Activated CD8-positive, alpha-beta T cell treated with anti-CD3 and anti-CD28 coated beads for 36 hours (primary cell): ENCODE measurements at regions not wholly inside any gene's neighbourhood (a gene's known extent, or its start where the extent isn't known, plus 50 kb on each side); places are given as distances from the start of the nearest gene placed in this dataset.

ENCODE experiments used
- ATAC-seq: fragments of 200-7000 bp; cut with Tn5 transposase; one replicate; pipeline ENCODE4 v1.10.0; 2021; ENCODE audit warnings: mild to moderate bottlenecking, moderate library complexity
- CTCF ChIA-PET: fragments of 350-600 bp; sonication (Branson Sonifier 250); formaldehyde crosslinking; loops from one replicate; lab custom pipeline; 2021; ENCODE audit warnings: antibody characterized with exemption; lab: Charles Lee
- POLR2A ChIA-PET: fragments of 350-600 bp; sonication (Branson Sonifier 250); formaldehyde crosslinking; loops from one replicate; lab custom pipeline; 2021; ENCODE audit warnings: antibody characterized with exemption; lab: Charles Lee
- DNase-seq: peaks from one replicate; pipeline ENCODE4 v3.0.0-alpha.2; 2020
- H3K27ac Mint-ChIP-seq: one replicate; pipeline ENCODE4 v1.8.0; 2021; ENCODE audit warnings: mild to moderate bottlenecking, mixed read lengths
- H3K27me3 Mint-ChIP-seq: one replicate; pipeline ENCODE4 v1.8.0; 2021; ENCODE audit warnings: mixed read lengths
- H3K36me3 Mint-ChIP-seq: one replicate; pipeline ENCODE4 v1.8.0; 2021; ENCODE audit warnings: low read depth, mixed read lengths
- H3K4me1 Mint-ChIP-seq: one replicate; pipeline ENCODE4 v1.8.0; 2021; ENCODE audit warnings: low read depth, mixed read lengths
- H3K4me3 Mint-ChIP-seq: one replicate; pipeline ENCODE4 v1.8.0; 2021; ENCODE audit warnings: mild to moderate bottlenecking, moderate library complexity, mixed read lengths
- H3K9me3 Mint-ChIP-seq: one replicate; pipeline ENCODE4 v1.8.0; 2021; ENCODE audit warnings: mixed read lengths
- intact Hi-C: fragments of 100-400 bp; cut with micrococcal nuclease; formaldehyde crosslinking; loops from one replicate; pipeline ENCODE4 v1.10.0; 2022
- TF ChIP-seq, protein P1 (sequence below): fragments of 200-600 bp; IDR thresholded peaks from one replicate; pipeline ENCODE4 v1.8.0; 2022; ENCODE audit warnings: antibody characterized with exemption, mild to moderate bottlenecking

GRCh38 chr10:42482411-42482810, 156.0 kb downstream of the ZNF33B start:
- Mint-ChIP-seq H3K36me3 (no peaks in the 10 kb centered on the region), H3K27ac (no peak overlapping the region), H3K9me3 (peaks cover 5% of the 10 kb centered on the region), H3K4me3 (no peak overlapping the region), H3K27me3 (peaks cover 7% of the 10 kb centered on the region), H3K4me1 (no peaks in the 10 kb centered on the region)
- no peak for DNase-seq
- ATAC-seq = no peak
- intact Hi-C loops = no loop called here
- TF ChIP-seq, protein P1, sequence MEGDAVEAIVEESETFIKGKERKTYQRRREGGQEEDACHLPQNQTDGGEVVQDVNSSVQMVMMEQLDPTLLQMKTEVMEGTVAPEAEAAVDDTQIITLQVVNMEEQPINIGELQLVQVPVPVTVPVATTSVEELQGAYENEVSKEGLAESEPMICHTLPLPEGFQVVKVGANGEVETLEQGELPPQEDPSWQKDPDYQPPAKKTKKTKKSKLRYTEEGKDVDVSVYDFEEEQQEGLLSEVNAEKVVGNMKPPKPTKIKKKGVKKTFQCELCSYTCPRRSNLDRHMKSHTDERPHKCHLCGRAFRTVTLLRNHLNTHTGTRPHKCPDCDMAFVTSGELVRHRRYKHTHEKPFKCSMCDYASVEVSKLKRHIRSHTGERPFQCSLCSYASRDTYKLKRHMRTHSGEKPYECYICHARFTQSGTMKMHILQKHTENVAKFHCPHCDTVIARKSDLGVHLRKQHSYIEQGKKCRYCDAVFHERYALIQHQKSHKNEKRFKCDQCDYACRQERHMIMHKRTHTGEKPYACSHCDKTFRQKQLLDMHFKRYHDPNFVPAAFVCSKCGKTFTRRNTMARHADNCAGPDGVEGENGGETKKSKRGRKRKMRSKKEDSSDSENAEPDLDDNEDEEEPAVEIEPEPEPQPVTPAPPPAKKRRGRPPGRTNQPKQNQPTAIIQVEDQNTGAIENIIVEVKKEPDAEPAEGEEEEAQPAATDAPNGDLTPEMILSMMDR = no peak
- ChIA-PET CTCF (no interaction called here), POLR2A (no interaction called here)

GRCh38 chr10:42479057-42479456, 159.3 kb downstream of the ZNF33B start:
- Mint-ChIP-seq H3K4me3 (no peak overlapping the region), H3K36me3 (no peaks in the 10 kb centered on the region), H3K9me3 (peaks cover under 1% of the 10 kb centered on the region), H3K27ac (no peak overlapping the region), H3K27me3 (peaks cover 30% of the 10 kb centered on the region), H3K4me1 (peaks cover 2% of the 10 kb centered on the region)
- ATAC-seq (no peak), DNase-seq (no peak)
- CTCF ChIA-PET = no interaction called here
- POLR2A ChIA-PET = no interaction called here
- TF ChIP-seq, protein P1 = no peak
- intact Hi-C loops = no loop called here

DNA sequence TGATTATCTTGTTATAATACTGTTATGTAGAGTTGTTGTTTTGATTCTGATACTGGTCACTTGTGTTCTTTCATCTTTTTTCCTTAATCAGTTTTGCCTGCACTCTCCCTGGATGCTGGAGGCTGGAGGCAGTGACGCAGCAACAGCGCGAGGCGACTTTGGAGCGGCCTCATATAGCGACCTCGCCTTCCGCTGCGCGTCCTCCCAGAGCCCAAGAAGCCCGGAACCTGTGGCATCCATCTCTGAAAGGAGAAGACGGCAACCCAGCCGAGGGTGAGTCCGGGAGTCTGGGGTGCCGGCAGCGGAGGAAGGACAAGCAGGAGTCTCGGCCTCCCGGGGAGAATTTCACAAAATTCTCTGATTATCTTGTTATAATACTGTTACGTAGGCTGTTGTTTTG, 161.2 kb downstream of the ZNF33B start:
- ATAC-seq (no peak), DNase-seq (no peak)
- Mint-ChIP-seq H3K4me3 (no peak overlapping the region), H3K27ac (no peak overlapping the region), H3K27me3 (peaks cover 30% of the 10 kb centered on the region), H3K9me3 (no peaks in the 10 kb centered on the region), H3K36me3 (no peaks in the 10 kb centered on the region), H3K4me1 (peaks cover 2% of the 10 kb centered on the region)
- ChIA-PET POLR2A (no interaction called here), CTCF (no interaction called here)
- intact Hi-C loops = no loop called here
- TF ChIP-seq, protein P1 = no peak

- Mint-ChIP-seq H3K4me1 (peaks cover 2% of the 10 kb centered on the region), H3K36me3 (no peaks in the 10 kb centered on the region), H3K27ac (no peak overlapping the region), H3K9me3 (no peaks in the 10 kb centered on the region), H3K27me3 (peaks cover 33% of the 10 kb centered on the region), H3K4me3 (no peak overlapping the region)
- ChIA-PET POLR2A (no interaction called here), CTCF (no interaction called here)
- DNase-seq (no peak), ATAC-seq (no peak)
- intact Hi-C loops = no loop called here
- TF ChIP-seq, protein P1 = no peak
These were observed 162.3 kb downstream of the ZNF33B start for GRCh38 chr10:42476101-42476500.

GRCh38 chr10:42475168-42476098, 162.9 kb downstream of the ZNF33B start:
- no peak for DNase-seq
- TF ChIP-seq, protein P1 = no peak
- H3K27me3 Mint-ChIP-seq = peaks cover 33% of the 10 kb centered on the region
- no peak overlapping the region for H3K4me3 Mint-ChIP-seq
- ChIA-PET POLR2A (no interaction called here), CTCF (no interaction called here)
- no peaks in the 10 kb centered on the region for H3K36me3 Mint-ChIP-seq
- H3K27ac Mint-ChIP-seq = no peak overlapping the region
- peaks cover 2% of the 10 kb centered on the region for H3K4me1 Mint-ChIP-seq
- no peaks in the 10 kb centered on the region for H3K9me3 Mint-ChIP-seq
- ATAC-seq = no peak
- intact Hi-C loops = no loop called here
